HL-60 (cell line): ENCODE measurements at regions not wholly inside any gene's neighbourhood (a gene's known extent, or its start where the extent isn't known, plus 50 kb on each side); places are given as distances from the start of the nearest gene placed in this dataset.

ENCODE experiments used
- DNase-seq, 2 experiments: peaks; one replicate each; pipeline ENCODE4 v3.0.0-alpha.2; 2010 to 2020; ENCODE audit warnings: low read depth in 1 of 2, low spot score in 1 of 2
- H3K27ac ChIP-seq: fragments of 250-450 bp; sonication (Bioruptor Pico); replicated peaks from 2 replicates; pipeline ENCODE4 v1.5.1; 2020; ENCODE audit warnings: mild to moderate bottlenecking, moderate library complexity
- H3K27me3 ChIP-seq: fragments of 250-450 bp; sonication (Bioruptor Pico); 2 replicates; pipeline ENCODE4 v1.5.1; 2021; ENCODE audit warnings: mild to moderate bottlenecking, moderate library complexity; ENCODE audit not compliant: insufficient read depth, poor library complexity, severe bottlenecking
- H3K4me3 ChIP-seq: replicated peaks from 2 replicates; pipeline ENCODE4 v1.5.1; 2011; ENCODE audit warnings: mild to moderate bottlenecking, control low read depth, low read length; ENCODE audit not compliant: insufficient read depth
- GABPA ChIP-seq: IDR thresholded peaks from 2 replicates; pipeline ENCODE4 v1.6.1; 2012; ENCODE audit warnings: low read depth
- POLR2AphosphoS5 ChIP-seq: IDR thresholded peaks from 2 replicates; pipeline ENCODE4 v1.6.1; 2012; ENCODE audit warnings: low read depth
- SPI1 ChIP-seq: IDR thresholded peaks from 2 replicates; pipeline ENCODE4 v1.6.1; 2012; ENCODE audit warnings: low read depth, mild to moderate bottlenecking, borderline replicate concordance
- TF ChIP-seq, protein P1 (sequence below): IDR thresholded peaks from 2 replicates; pipeline ENCODE4 v1.6.1; 2012; ENCODE audit warnings: low read depth; ENCODE audit not compliant: insufficient replicate concordance
- TF ChIP-seq, protein P2 (sequence below): IDR thresholded peaks from one replicate; pipeline ENCODE4 v1.5.1; 2011; ENCODE audit warnings: low read length, control low read depth, inconsistent platforms; ENCODE audit not compliant: insufficient read depth

DNA sequence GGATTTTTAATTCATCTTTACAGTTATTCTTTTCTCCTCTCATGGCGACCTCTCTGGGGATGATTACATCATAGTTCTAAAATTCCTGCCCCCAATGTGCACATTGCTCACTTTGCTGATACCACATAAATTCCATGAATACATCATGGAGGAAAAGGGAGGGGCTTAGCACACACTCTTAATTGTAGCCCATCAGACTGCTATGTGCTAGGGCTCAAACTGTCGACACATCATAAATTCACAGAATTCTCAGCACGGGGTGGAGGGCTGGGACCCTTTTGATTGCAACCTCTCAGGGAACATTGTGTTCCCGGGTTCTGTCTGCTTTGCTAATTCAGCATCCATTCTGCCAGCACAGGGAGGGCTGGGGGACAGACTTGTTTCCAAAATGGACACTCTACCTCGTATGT, 592.9 kb downstream of the BCOR start:
- Histone ChIP-seq H3K27ac (no peak overlapping the region), H3K4me3 (no peak overlapping the region), H3K27me3 (no peaks in the 10 kb centered on the region)
- TF ChIP-seq SPI1 (no peak), GABPA (no peak)
- TF ChIP-seq, protein P1, sequence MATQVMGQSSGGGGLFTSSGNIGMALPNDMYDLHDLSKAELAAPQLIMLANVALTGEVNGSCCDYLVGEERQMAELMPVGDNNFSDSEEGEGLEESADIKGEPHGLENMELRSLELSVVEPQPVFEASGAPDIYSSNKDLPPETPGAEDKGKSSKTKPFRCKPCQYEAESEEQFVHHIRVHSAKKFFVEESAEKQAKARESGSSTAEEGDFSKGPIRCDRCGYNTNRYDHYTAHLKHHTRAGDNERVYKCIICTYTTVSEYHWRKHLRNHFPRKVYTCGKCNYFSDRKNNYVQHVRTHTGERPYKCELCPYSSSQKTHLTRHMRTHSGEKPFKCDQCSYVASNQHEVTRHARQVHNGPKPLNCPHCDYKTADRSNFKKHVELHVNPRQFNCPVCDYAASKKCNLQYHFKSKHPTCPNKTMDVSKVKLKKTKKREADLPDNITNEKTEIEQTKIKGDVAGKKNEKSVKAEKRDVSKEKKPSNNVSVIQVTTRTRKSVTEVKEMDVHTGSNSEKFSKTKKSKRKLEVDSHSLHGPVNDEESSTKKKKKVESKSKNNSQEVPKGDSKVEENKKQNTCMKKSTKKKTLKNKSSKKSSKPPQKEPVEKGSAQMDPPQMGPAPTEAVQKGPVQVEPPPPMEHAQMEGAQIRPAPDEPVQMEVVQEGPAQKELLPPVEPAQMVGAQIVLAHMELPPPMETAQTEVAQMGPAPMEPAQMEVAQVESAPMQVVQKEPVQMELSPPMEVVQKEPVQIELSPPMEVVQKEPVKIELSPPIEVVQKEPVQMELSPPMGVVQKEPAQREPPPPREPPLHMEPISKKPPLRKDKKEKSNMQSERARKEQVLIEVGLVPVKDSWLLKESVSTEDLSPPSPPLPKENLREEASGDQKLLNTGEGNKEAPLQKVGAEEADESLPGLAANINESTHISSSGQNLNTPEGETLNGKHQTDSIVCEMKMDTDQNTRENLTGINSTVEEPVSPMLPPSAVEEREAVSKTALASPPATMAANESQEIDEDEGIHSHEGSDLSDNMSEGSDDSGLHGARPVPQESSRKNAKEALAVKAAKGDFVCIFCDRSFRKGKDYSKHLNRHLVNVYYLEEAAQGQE: no peak
- TF ChIP-seq, protein P2, sequence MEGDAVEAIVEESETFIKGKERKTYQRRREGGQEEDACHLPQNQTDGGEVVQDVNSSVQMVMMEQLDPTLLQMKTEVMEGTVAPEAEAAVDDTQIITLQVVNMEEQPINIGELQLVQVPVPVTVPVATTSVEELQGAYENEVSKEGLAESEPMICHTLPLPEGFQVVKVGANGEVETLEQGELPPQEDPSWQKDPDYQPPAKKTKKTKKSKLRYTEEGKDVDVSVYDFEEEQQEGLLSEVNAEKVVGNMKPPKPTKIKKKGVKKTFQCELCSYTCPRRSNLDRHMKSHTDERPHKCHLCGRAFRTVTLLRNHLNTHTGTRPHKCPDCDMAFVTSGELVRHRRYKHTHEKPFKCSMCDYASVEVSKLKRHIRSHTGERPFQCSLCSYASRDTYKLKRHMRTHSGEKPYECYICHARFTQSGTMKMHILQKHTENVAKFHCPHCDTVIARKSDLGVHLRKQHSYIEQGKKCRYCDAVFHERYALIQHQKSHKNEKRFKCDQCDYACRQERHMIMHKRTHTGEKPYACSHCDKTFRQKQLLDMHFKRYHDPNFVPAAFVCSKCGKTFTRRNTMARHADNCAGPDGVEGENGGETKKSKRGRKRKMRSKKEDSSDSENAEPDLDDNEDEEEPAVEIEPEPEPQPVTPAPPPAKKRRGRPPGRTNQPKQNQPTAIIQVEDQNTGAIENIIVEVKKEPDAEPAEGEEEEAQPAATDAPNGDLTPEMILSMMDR: no peak
- DNase-seq: no peak

DNA sequence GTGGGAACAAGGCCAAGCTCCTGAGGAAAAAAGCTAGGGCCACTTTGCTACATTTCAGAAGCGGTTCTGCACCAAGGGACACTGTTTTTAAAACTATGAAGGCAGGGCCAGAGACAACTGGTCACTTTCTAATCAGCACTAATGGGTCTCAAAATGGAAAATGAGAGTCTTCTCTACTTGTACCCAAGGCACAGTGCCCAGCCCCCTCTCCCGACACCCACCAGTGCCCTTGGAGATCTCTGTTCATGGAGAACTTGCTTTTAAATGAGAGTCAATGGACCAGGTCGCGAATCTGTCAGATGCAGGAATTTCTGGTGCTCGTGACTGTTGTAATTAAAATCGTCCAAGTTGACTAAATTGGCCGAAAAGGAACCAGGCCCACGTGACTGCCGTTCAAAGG, 591.6 kb downstream of the BCOR start:
- Histone ChIP-seq H3K4me3 (no peak overlapping the region), H3K27me3 (no peaks in the 10 kb centered on the region), H3K27ac (no peak overlapping the region)
- DNase-seq: no peak
- TF ChIP-seq, protein P1: no peak
- TF ChIP-seq, protein P2: no peak
- TF ChIP-seq GABPA (no peak), SPI1 (no peak), POLR2AphosphoS5 (no peak)

DNA sequence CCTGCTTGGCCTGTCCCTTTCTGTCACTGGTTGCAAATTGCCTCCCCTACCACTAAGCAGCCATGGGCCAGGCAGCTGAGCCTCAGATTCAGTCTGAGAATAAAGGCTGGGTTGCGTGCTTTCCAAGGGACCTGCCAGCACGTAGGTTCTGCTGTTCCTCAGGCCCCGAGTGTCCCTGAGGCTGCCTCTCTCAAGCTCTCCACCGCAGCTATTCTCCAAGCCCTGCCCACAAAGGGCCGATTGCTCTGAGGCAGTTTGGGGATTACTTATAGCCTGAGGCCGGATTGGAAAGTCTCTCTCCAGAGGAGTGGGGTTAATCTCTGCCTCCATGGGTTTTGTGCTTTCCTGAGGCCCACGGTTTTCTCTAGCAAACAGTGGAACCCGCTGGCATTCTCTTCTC, 590.7 kb downstream of the BCOR start:
- no peaks in the 10 kb centered on the region for H3K27me3 ChIP-seq
- TF ChIP-seq POLR2AphosphoS5 (no peak), GABPA (no peak)
- TF ChIP-seq, protein P1: no peak
- no peak overlapping the region for H3K27ac ChIP-seq
- DNase-seq: no peak
- no peak overlapping the region for H3K4me3 ChIP-seq

DNA sequence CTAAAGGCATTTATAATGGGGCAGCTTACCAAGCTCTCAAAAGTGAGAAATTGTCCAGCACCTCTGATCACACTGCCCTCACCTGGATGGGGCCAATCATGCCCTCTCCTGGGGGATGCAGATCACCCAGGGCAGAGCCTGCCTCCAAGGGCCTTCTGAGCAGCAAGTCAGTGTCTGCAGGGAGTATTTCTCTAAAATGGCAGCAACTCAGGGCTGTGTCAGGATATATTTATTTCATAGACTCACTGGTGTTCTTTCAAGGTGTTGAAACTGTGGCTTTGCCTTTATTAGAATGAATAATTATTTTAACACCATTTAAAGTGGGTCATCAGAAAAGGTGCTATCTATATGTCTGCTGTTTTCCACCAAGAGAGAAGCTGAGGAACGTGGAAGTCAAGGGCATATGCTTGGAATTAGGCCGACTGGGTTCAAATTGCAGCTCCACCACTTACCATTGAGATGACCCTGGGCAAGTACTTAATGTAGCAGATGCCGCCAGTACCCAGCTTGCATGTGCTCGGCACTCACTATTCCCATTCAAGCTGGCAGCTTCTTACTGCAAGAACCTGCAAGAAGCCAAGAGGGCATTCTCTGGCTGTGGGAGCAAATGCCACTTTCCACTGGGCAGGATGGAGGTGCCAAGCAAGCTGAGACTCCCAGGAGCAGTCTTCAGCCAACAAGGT, 590.0 kb downstream of the BCOR start:
- Histone ChIP-seq H3K27me3 (no peaks in the 10 kb centered on the region), H3K4me3 (no peak overlapping the region), H3K27ac (no peak overlapping the region)
- TF ChIP-seq GABPA (no peak), SPI1 (no peak), POLR2AphosphoS5 (no peak)
- TF ChIP-seq, protein P2: no peak
- TF ChIP-seq, protein P1: no peak
- no peak for DNase-seq
